ENCODE measurements at regions not wholly inside any gene's neighbourhood (a gene's known extent, or its start where the extent isn't known, plus 50 kb on each side); places are given as distances from the start of the nearest gene placed in this dataset.

GRCh38 chr2:66824926-66825325 is 390.0 kb downstream of the MEIS1 start:
- Histone ChIP-seq H3K4me3 (ENCODE audit: low read depth, low read length) (no peak overlapping the region), H3K9me3 (ENCODE audit: control insufficient read depth, insufficient read depth, low read depth, low read length) (no peaks in the 10 kb centered on the region), H3K27ac (ENCODE audit: extremely low read depth, low read depth, low read length) (no peak overlapping the region), H3K4me1 (ENCODE audit: control insufficient read depth, insufficient read depth, low read length) (no peaks in the 10 kb centered on the region), H3K36me3 (ENCODE audit: control insufficient read depth in 2 of 2, insufficient read depth in 1 of 2, low read length in 2 of 2) (no peaks in the 10 kb centered on the region)
- CTCF ChIA-PET: no interaction called here
- no peak for TF ChIP-seq PBX3 (CRISPR knock-in tag; IDR thresholded peaks at IDR 0.05)
- TF ChIP-seq ZNF121 (tag by site-specific recombination; IDR thresholded peaks at IDR 0.05): no peak
- TF ChIP-seq ZNF146 (tag by site-specific recombination; IDR thresholded peaks at IDR 0.05): no peak
- TF ChIP-seq ZFP41 (tag by site-specific recombination; IDR thresholded peaks at IDR 0.05; ENCODE audit: borderline replicate concordance): no peak
- TF ChIP-seq SCRT2 (tag by site-specific recombination; IDR thresholded peaks at IDR 0.05): no peak
- TF ChIP-seq MYNN (tag by site-specific recombination; IDR thresholded peaks at IDR 0.05; ENCODE audit: borderline replicate concordance): no peak
- TF ChIP-seq KLF9 (tag by site-specific recombination; IDR thresholded peaks at IDR 0.05; ENCODE audit: low read depth): no peak
- TF ChIP-seq ZNF548 (tag by site-specific recombination; IDR thresholded peaks at IDR 0.05): no peak
- no peak for TF ChIP-seq ZNF280C (tag by site-specific recombination; IDR thresholded peaks at IDR 0.05)
- TF ChIP-seq ZNF510 (tag by site-specific recombination; IDR thresholded peaks at IDR 0.05; ENCODE audit: insufficient replicate concordance): no peak
- TF ChIP-seq ZNF133 (tag by site-specific recombination; IDR thresholded peaks at IDR 0.05): no peak
- no peak for TF ChIP-seq ZNF391 (tag by site-specific recombination; IDR thresholded peaks at IDR 0.05; ENCODE audit: borderline replicate concordance, low read depth)
- no peak for TF ChIP-seq ZNF843 (tag by site-specific recombination; IDR thresholded peaks at IDR 0.05)
- TF ChIP-seq ZNF660 (tag by site-specific recombination; IDR thresholded peaks at IDR 0.05): no peak
- TF ChIP-seq GLIS1 (tag by site-specific recombination; IDR thresholded peaks at IDR 0.05): no peak
- TF ChIP-seq HOXA7 (CRISPR knock-in tag; IDR thresholded peaks at IDR 0.05; ENCODE audit: borderline replicate concordance): no peak
- no peak for TF ChIP-seq ZBTB44 (tag by site-specific recombination; IDR thresholded peaks at IDR 0.05)
- no peak for TF ChIP-seq ZFP69B (tag by site-specific recombination; IDR thresholded peaks at IDR 0.05)
- no peak for TF ChIP-seq ZNF140 (tag by site-specific recombination; IDR thresholded peaks at IDR 0.05)
- TF ChIP-seq ZNF175 (tag by site-specific recombination; IDR thresholded peaks at IDR 0.05): no peak
- POLR2A ChIA-PET: no interaction called here

- Histone ChIP-seq H3K27ac (ENCODE audit: extremely low read depth, low read depth, low read length) (no peak overlapping the region), H3K36me3 (ENCODE audit: control insufficient read depth in 2 of 2, insufficient read depth in 1 of 2, low read length in 2 of 2) (no peaks in the 10 kb centered on the region), H3K4me3 (ENCODE audit: low read depth, low read length) (no peak overlapping the region), H3K4me1 (ENCODE audit: control insufficient read depth, insufficient read depth, low read length) (no peaks in the 10 kb centered on the region), H3K9me3 (ENCODE audit: control insufficient read depth, insufficient read depth, low read depth, low read length) (no peaks in the 10 kb centered on the region)
- TF ChIP-seq ZNF132 (tag by site-specific recombination; IDR thresholded peaks at IDR 0.05; ENCODE audit: borderline replicate concordance) (no peak), ZNF138 (tag by site-specific recombination; IDR thresholded peaks at IDR 0.05; ENCODE audit: borderline replicate concordance) (no peak), KLF16 (tag by site-specific recombination; IDR thresholded peaks at IDR 0.05) (no peak), ZNF660 (tag by site-specific recombination; IDR thresholded peaks at IDR 0.05) (no peak), BCL11B (tag by site-specific recombination; IDR thresholded peaks at IDR 0.05; ENCODE audit: low read depth) (no peak), ZBTB7A (tag by site-specific recombination; IDR thresholded peaks at IDR 0.05; ENCODE audit: low read depth) (no peak), ZNF654 (tag by site-specific recombination; IDR thresholded peaks at IDR 0.05; ENCODE audit: low read depth) (no peak), ZNF830 (tag by site-specific recombination; IDR thresholded peaks at IDR 0.05; ENCODE audit: low read depth) (no peak), ZSCAN18 (tag by site-specific recombination; IDR thresholded peaks at IDR 0.05) (no peak), ZNF449 (tag by site-specific recombination; IDR thresholded peaks at IDR 0.05) (no peak), ZNF157 (tag by site-specific recombination; IDR thresholded peaks at IDR 0.05) (no peak), KLF1 (tag by site-specific recombination; IDR thresholded peaks at IDR 0.05) (no peak)
- ChIA-PET POLR2A (no interaction called here), CTCF (no interaction called here)
Measured at GRCh38 chr2:66827851-66828250, 392.9 kb downstream of the MEIS1 start.
